ENCODE measurements at regions not wholly inside any gene's neighbourhood (a gene's known extent, or its start where the extent isn't known, plus 50 kb on each side); places are given as distances from the start of the nearest gene placed in this dataset.

GRCh38 chr4:38189445-38189844, 229.2 kb downstream of the PTTG2 start:
- DNase-seq (ENCODE audit: extremely low read depth, low read depth, low spot score): no peak

DNA sequence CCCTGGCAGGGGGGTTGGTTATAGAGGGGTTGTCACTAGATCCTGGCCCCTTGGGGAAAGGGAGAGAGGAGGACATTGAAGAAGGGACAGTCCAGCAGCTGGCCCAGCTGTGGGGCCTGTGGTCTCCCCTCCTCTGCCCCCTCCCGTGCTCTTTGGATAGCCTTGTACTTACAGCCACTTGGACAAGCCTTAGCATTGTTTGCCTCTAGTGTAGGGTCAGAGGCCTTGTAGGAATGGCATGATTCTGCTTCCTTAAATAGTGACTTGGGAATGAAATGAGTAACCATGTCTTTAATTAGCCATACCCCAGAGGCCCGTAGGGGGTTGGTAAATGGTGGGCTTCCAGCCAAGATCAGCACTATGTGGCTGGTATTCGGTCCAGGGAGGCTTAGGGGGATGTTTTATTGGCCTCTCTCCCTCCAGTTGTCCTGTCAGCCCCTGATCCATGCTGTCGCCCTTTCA, 230.6 kb downstream of the PTTG2 start:
- DNase-seq (ENCODE audit: extremely low read depth, low read depth, low spot score): no peak

- DNase-seq (ENCODE audit: extremely low read depth, low read depth, low spot score): no peak
Measured at GRCh38 chr4:38192516-38192915, 232.3 kb downstream of the PTTG2 start.

DNA sequence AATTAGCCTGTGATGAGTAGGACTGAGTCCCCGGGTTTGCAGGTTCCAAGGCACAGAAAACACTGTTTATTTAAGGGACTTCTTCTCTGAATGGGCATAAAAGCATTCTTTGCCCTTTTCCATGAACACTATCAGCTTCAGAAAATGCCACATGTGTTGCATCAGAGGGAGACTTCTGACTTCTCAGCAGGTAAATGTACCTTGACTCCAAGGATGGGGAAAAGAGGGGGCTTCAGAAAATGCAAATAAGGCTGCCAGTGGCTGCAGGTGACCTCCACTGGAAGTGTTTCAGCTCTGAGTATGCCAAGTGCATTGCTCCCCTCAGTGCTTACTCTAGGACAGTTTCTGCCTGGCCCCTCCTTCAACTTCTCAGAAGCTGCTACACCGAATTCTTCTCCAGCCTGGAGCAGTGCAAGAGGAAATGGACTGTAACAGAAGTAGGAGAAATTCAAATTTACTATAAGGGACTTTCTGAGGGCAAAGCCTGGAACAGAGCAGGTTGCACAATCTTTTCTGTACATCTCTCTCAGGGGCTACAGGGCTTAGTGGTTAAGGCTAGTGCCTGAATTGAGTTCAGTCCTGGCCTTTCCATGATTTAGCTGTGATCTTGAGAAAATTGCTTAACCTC, 233.2 kb downstream of the PTTG2 start:
- no peak for DNase-seq (ENCODE audit: extremely low read depth, low read depth, low spot score)

DNA sequence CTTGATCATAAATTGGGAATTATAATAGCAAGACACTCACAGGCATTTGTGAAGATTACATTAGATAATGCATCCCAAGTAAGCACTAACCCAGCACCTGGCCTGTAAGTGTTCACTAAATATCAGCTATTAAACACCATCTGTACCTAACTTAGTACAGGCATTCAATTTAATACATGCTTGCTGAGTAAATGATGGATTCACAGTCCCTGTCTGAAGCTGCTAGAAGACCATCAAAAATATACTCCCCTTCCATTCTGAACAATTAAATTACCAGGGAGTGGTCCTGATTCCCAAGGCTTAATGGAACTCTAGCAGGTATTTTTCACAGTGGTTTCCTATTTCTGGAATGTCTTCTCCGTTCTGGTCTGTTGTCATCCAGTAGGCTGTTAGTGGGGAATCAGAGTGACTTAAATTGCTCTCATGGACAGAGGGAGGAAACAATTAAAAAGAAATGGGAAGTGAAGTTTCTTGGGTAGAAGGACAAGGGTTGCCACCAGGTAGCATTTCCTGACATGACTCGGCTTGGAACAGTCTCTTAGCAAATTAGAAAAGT, 233.9 kb downstream of the PTTG2 start:
- DNase-seq (ENCODE audit: extremely low read depth, low read depth, low spot score): no peak

DNA sequence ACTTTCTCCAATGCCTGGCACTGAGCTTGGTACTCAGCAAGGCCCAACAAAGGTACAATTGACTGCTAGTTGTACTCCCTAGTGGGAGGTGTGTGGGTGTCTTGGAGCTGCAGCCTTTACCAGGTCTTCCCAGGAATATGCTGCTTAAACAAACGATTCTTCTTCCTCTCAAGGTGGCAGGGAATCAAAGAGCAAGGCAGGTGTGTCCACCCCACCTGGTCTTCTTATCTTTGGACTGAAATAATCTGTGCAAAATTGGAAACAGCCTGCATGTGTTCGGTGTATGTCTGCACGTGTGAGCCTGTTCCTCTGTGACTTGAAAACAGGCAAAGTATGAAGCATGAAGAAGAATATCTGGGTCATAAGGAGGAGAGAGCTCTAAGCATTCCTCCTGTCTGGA, 235.3 kb downstream of the PTTG2 start:
- no peak for DNase-seq (ENCODE audit: extremely low read depth, low read depth, low spot score)

DNA sequence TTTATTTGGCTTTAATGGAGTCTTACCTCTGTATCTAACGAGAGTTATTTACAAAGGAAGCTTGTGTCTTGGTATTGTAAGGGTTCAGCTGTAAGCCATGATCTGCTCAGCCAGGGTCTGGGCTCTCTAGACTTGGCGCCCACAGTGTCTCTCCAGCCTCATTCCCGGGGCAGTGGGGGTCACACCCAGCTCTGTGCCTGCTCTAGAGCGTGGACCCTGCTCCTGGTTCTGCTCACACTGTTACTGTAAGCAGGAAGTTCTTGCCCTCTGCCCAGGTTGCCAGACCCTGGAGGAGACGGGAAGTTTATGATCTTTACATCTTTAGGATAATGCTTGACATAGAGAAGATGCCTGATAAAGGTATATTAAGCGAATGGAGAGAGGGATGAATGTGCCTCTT, 235.7 kb downstream of the PTTG2 start:
- no peak for DNase-seq (ENCODE audit: extremely low read depth, low read depth, low spot score)

DNA sequence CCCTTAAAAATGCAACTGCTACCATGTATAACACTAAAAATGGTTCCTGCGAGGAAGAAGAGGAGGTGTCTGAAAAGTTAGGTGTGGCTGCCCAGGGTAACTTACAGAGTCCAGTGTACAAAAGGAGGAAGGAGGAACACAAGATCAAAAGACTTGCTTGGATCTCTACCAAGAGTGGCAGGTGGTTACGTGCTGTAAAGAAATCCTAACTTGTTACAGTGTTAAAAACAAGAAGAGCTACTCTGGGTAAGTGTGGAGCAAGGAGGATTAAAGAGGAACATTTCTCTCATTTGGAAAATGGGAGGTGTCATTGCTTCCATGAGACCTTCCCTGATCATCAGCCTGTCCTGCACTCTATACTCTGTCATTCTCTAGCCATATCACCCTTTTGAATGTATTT, 242.0 kb downstream of the PTTG2 start:
- DNase-seq (ENCODE audit: extremely low read depth, low read depth, low spot score): no peak

GRCh38 chr4:38203609-38204008, 243.4 kb downstream of the PTTG2 start:
- no peak for DNase-seq (ENCODE audit: extremely low read depth, low read depth, low spot score)

GRCh38 chr4:38204339-38205035, 244.3 kb downstream of the PTTG2 start:
- no peak for DNase-seq (ENCODE audit: extremely low read depth, low read depth, low spot score)

- DNase-seq (ENCODE audit: extremely low read depth, low read depth, low spot score): no peak
Measured at GRCh38 chr4:38205261-38205660, 245.1 kb downstream of the PTTG2 start.

DNA sequence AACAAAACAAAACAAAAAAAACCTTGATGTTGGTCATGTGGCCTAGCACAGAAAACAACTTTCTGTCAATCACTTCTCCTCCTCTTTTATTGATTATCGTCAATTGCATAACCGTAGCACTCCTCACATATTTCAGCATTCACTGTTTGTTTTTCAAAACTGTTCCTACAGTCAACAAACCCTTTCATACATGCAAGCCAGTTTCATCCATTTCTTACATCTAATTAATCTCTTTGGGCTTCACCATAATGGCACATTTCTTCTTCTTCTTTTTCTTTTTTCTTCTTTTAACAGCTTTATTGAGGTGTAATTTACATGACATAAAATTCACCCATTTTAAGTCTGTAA, 246.9 kb downstream of the PTTG2 start:
- DNase-seq (ENCODE audit: extremely low read depth, low read depth, low spot score): no peak

DNA sequence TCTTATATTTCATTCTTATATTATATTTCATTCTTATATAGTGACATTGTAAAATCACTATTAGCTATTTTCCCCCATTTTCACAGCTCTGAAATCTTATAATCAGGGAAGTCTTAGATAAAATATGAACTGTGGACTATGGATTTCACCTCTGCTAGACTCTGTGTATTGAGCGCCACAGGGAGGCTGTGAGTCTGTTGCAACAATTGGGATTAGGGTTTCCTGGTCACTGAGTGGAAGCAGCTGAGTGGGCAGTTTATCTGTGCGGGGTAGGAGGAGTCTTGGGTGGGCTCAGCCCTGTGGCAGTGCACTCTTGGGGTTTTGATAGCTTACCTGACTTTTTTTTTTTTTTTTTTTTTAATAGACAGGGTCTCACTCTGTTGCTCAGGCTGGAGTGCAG, 249.5 kb downstream of the PTTG2 start:
- no peak for DNase-seq (ENCODE audit: extremely low read depth, low read depth, low spot score)

DNA sequence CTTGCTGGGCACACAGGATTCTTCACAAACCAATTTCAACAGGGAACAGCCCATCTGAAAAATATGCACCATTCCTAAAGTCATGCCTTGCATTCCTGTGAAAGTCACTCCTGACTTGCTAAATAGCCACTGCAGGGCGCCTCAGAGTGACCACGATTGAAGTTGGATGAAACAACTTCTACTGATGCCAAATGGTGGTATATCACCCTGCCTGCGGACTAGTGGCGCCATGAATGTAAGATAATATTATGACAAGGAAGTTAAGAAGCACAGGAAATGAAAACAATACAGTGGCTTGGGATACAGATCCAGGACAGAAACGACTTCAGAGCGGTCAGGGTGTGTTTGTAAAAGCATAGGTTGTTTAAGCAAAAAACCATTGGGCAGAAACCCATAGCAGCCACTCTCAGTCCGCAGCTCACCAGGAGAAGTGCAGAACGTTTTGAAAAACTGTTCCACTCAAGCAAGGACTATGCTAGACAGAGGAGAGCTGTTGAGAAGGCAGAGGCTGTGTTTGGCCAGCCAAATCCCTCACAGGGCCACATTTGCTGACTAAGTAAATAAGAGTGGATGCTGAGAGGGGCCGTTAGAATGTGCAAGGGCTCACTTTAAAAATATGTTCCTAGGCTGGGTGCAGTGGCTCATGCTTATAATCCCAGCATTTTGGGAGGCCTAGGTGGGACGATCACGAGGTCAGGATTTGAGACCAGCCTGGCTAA, 250.4 kb downstream of the PTTG2 start:
- DNase-seq (ENCODE audit: extremely low read depth, low read depth, low spot score): no peak

- DNase-seq (ENCODE audit: extremely low read depth, low read depth, low spot score): no peak
Measured at GRCh38 chr4:38211885-38212284, 251.7 kb downstream of the PTTG2 start.

GRCh38 chr4:38213083-38213805, 253.0 kb downstream of the PTTG2 start:
- DNase-seq (ENCODE audit: extremely low read depth, low read depth, low spot score): no peak

- no peak for DNase-seq (ENCODE audit: extremely low read depth, low read depth, low spot score)
Measured at GRCh38 chr4:38222892-38223291, 262.7 kb downstream of the PTTG2 start.

- no peak for DNase-seq (ENCODE audit: extremely low read depth, low read depth, low spot score)
Measured at GRCh38 chr4:38223306-38223705, 263.1 kb downstream of the PTTG2 start.

- DNase-seq (ENCODE audit: extremely low read depth, low read depth, low spot score): no peak
Measured at GRCh38 chr4:38223782-38224236, 263.6 kb downstream of the PTTG2 start.

- no peak for DNase-seq (ENCODE audit: extremely low read depth, low read depth, low spot score)
Measured at GRCh38 chr4:38224850-38225249, 264.7 kb downstream of the PTTG2 start.

DNA sequence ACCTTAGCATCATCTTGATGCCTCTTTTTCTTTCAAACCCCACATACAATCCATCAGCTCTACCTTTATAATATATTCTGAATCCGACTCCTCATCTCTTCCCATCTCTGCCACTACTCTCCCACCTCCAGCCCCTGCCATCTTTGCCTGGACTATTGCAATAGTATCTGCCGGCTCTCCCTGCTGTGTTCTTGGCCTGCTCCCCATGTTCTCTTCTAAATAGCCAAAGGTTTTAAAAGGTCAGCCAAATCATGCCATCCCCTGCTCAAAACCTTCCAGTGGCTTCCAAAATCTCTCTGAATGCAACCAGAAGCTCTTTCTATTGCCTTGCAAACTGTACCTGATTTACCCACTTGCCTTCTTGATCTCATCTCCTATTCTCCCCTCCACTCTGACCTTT, 266.0 kb downstream of the PTTG2 start:
- no peak for DNase-seq (ENCODE audit: extremely low read depth, low read depth, low spot score)

Measured in glomerular endothelial cell (primary cell).